ENCODE measurements at regions not wholly inside any gene's neighbourhood (a gene's known extent, or its start where the extent isn't known, plus 50 kb on each side); places are given as distances from the start of the nearest gene placed in this dataset.

- peaks cover 2% of the 10 kb centered on the region for H3K27me3 Mint-ChIP-seq (ENCODE audit: insufficient read depth, unreplicated experiment)
- intact Hi-C loops (cut with micrococcal nuclease; ENCODE audit: unreplicated experiment), result no loop called here
- H3K9me3 Mint-ChIP-seq (ENCODE audit: unreplicated experiment), result peaks cover 32% of the 10 kb centered on the region
- no TSS peak for BruUV-seq (replicated peaks)
- CTCF ChIA-PET, result no interaction called here
- H3K4me1 Mint-ChIP-seq (ENCODE audit: low read depth, unreplicated experiment), result no peaks in the 10 kb centered on the region
- Histone ChIP-seq H3K9me3 (peaks cover 16% of the 10 kb centered on the region), H3K4me3 (ENCODE audit: low read depth, low read length) (no peak overlapping the region), H3K27me3 (replicated peaks; ENCODE audit: control insufficient read depth, insufficient read depth, low read length) (no peaks in the 10 kb centered on the region), H3K4me1 (no peaks in the 10 kb centered on the region), H3K36me3 (ENCODE audit: control insufficient read depth, insufficient read depth, low read length) (no peaks in the 10 kb centered on the region)
- TF ChIP-seq CTCF (IDR thresholded peaks at IDR 0.05; ENCODE audit: insufficient read depth in 1 of 2, low read depth in 1 of 2, low read length in 1 of 2, severe bottlenecking in 1 of 2, unreplicated experiment in 1 of 2), result no peak
- H3K36me3 Mint-ChIP-seq (ENCODE audit: insufficient read depth, unreplicated experiment), result no peaks in the 10 kb centered on the region
- no peak overlapping the region for H3K27ac Mint-ChIP-seq (ENCODE audit: unreplicated experiment)
- POLR2A ChIA-PET, result no interaction called here
- no peak for DNase-seq
- no peak overlapping the region for H3K4me3 Mint-ChIP-seq (ENCODE audit: unreplicated experiment)
Observed at GRCh38 chr10:23568996-23569395, 130.1 kb downstream of the OTUD1 start.

- H3K36me3 ChIP-seq (ENCODE audit: control insufficient read depth, insufficient read depth, low read length), result no peaks in the 10 kb centered on the region
- POLR2A ChIA-PET, result no interaction called here
- no peak for DNase-seq
- intact Hi-C loops (cut with micrococcal nuclease; ENCODE audit: unreplicated experiment), result no loop called here
- Mint-ChIP-seq H3K9me3 (ENCODE audit: unreplicated experiment) (peaks cover 32% of the 10 kb centered on the region), H3K27me3 (ENCODE audit: insufficient read depth, unreplicated experiment) (no peaks in the 10 kb centered on the region), H3K4me3 (ENCODE audit: unreplicated experiment) (no peak overlapping the region), H3K4me1 (ENCODE audit: low read depth, unreplicated experiment) (no peaks in the 10 kb centered on the region), H3K36me3 (ENCODE audit: insufficient read depth, unreplicated experiment) (no peaks in the 10 kb centered on the region), H3K27ac (ENCODE audit: unreplicated experiment) (no peak overlapping the region)
- H3K4me1 ChIP-seq, result no peaks in the 10 kb centered on the region
- H3K4me3 ChIP-seq (ENCODE audit: low read depth, low read length), result no peak overlapping the region
- CTCF ChIA-PET, result no interaction called here
- H3K9me3 ChIP-seq, result peaks cover 16% of the 10 kb centered on the region
- no peaks in the 10 kb centered on the region for H3K27me3 ChIP-seq (replicated peaks; ENCODE audit: control insufficient read depth, insufficient read depth, low read length)
- TF ChIP-seq CTCF (IDR thresholded peaks at IDR 0.05; ENCODE audit: insufficient read depth in 1 of 2, low read depth in 1 of 2, low read length in 1 of 2, severe bottlenecking in 1 of 2, unreplicated experiment in 1 of 2), result no peak
- no TSS peak for BruUV-seq (replicated peaks)
Observed at GRCh38 chr10:23571884-23572283, 133.0 kb downstream of the OTUD1 start.

- Histone ChIP-seq H3K27me3 (replicated peaks; ENCODE audit: control insufficient read depth, insufficient read depth, low read length) (no peaks in the 10 kb centered on the region; the same call in 1 of the 2 replicates), H3K4me3 (ENCODE audit: low read depth, low read length) (no peak overlapping the region), H3K36me3 (ENCODE audit: control insufficient read depth, insufficient read depth, low read length) (no peaks in the 10 kb centered on the region), H3K9me3 (no peaks in the 10 kb centered on the region), H3K4me1 (no peaks in the 10 kb centered on the region)
- Mint-ChIP-seq H3K9me3 (ENCODE audit: unreplicated experiment) (no peaks in the 10 kb centered on the region), H3K27ac (ENCODE audit: unreplicated experiment) (no peak overlapping the region), H3K4me1 (ENCODE audit: low read depth, unreplicated experiment) (no peaks in the 10 kb centered on the region), H3K27me3 (ENCODE audit: insufficient read depth, unreplicated experiment) (peaks cover 9% of the 10 kb centered on the region), H3K36me3 (ENCODE audit: insufficient read depth, unreplicated experiment) (no peaks in the 10 kb centered on the region), H3K4me3 (ENCODE audit: unreplicated experiment) (no peak overlapping the region)
- ChIA-PET POLR2A (no interaction called here), CTCF (no interaction called here)
- no peak for DNase-seq
- no TSS peak for BruUV-seq (replicated peaks)
- intact Hi-C loops (cut with micrococcal nuclease; ENCODE audit: unreplicated experiment), result no loop called here
- TF ChIP-seq CTCF (IDR thresholded peaks at IDR 0.05; ENCODE audit: insufficient read depth in 1 of 2, low read depth in 1 of 2, low read length in 1 of 2, severe bottlenecking in 1 of 2, unreplicated experiment in 1 of 2), result no peak
Observed at GRCh38 chr10:23581906-23582450, 143.1 kb downstream of the OTUD1 start.

Data from Caco-2 (cell line).